ENCODE measurements at regions not wholly inside any gene's neighbourhood (a gene's known extent, or its start where the extent isn't known, plus 50 kb on each side); places are given as distances from the start of the nearest gene placed in this dataset.

DNA sequence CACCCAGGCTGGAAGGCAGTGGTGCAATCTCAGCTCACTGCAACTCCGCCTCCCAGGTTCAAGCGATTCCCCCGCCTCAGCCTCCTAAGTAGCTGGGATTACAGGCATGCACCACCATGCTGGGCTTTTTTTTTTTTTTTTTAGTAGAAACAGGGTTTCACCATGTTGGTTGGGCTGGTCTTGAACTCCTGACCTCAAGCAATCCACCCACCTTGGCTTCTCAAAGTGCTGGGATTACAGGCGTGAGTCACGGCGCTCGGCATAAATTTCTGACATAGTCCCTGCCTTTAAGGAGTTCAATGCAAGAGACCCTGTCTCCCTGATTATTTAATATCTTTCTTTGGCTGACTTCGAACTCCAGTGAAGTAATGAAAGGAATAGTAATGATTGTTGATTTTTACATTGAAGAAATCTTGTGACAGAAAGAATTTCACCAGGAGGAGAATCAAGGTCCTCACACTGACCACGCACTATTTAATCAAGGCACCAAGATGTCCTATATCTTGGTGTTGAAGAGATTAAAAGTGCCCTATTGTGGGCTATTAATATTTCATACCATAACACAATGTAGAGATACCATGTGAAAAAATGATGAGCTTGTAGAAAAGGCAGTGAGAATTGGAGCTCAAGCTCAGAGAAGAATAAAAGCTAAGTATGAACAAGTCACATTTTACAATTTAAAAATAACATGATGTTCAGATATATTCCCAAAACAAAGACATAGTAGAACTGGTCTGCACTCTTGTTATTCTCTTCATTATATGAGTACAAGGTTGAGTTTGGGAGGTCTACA, 71.6 kb upstream of the BLID start:
- intact Hi-C loops (cut with DNase I; ENCODE audit: low total_unique reads): no loop called here
- H3K4me3 ChIP-seq: no peak overlapping the region
- no peak for DNase-seq
- no peaks in the 10 kb centered on the region for H3K27me3 ChIP-seq
- TF ChIP-seq CTCF (IDR thresholded peaks at IDR 0.05): no peak
- H3K27ac ChIP-seq: peak overlapping the region; percentile 58 to 71
- peaks cover 0 to 11% (median 5%) of the 10 kb centered on the region in 3 donors for H3K36me3 ChIP-seq
- peaks cover 0 to 17% (median 7%) of the 10 kb centered on the region in 3 donors for H3K9me3 ChIP-seq
- H3K4me1 ChIP-seq: peaks cover 0 to 54% (median 14%) of the 10 kb centered on the region in 4 donors

DNA sequence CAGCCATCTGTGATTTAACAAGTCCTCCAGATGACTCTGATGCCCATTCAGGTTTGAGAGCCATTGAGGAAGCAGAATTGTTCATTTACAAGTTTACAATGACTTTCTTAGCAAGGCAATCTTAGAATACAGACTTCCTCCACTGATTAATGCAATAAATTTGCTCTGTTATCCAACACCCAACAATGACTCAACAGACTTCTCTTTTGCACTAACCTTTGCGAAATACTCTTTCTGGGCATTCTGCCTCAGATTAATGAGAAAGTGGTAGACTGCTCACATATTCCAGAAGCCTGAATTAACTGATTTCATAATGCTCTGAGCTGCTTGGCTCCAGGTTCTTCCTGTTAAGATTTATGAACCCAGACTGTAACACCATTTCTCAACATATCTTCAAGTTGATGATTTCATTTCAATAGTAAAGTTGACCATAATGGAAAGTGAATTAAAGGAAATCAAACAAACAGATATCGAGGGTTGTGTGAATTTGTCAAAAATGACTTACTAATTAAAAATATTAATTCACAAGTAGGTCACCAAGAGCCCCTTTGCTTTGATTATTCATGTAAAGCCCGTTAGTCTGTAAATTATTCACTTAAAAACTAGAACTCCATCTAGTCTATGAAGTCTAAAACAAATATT, 70.5 kb upstream of the BLID start:
- no peak overlapping the region for H3K4me3 ChIP-seq
- H3K27me3 ChIP-seq: no peaks in the 10 kb centered on the region
- no peak for TF ChIP-seq CTCF (IDR thresholded peaks at IDR 0.05)
- H3K4me1 ChIP-seq: peaks cover 0 to 50% (median 14%) of the 10 kb centered on the region in 4 donors
- peak in 1 of 2 donors; percentile 24 for DNase-seq
- H3K27ac ChIP-seq: peak overlapping the region in 1 of 2 donors; percentile 17
- intact Hi-C loops (cut with DNase I; ENCODE audit: low total_unique reads): no loop called here
- peaks cover 0 to 11% (median 5%) of the 10 kb centered on the region in 3 donors for H3K36me3 ChIP-seq
- peaks cover 0 to 17% (median 7%) of the 10 kb centered on the region in 3 donors for H3K9me3 ChIP-seq

DNA sequence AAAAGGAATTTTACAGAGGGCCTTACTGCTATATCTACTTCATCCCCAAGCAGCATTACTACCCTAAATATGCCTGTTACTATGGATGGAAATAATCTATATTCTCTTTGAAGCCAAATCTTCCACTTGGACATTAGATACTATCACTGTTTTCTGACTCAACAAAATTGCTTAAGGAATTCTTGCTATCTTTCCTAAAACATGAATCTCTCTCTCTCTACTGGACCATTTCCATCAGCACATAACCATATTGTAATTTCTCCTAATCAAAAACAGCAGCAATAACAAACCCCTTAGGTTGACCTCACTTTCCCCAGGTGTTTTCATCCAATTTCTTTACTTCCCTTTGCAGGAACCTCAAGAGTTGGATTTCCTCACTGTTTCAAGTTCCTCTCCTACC, 67.9 kb upstream of the BLID start:
- Histone ChIP-seq H3K27ac (no peak overlapping the region), H3K4me1 (peaks cover 3 to 52% (median 21%) of the 10 kb centered on the region in 4 donors), H3K27me3 (no peaks in the 10 kb centered on the region), H3K36me3 (peaks cover 0 to 11% (median 5%) of the 10 kb centered on the region in 3 donors), H3K4me3 (no peak overlapping the region), H3K9me3 (peaks cover 0 to 17% (median 7%) of the 10 kb centered on the region in 3 donors)
- intact Hi-C loops (cut with DNase I; ENCODE audit: low total_unique reads): no loop called here
- TF ChIP-seq CTCF (IDR thresholded peaks at IDR 0.05): no peak
- DNase-seq: no peak

DNA sequence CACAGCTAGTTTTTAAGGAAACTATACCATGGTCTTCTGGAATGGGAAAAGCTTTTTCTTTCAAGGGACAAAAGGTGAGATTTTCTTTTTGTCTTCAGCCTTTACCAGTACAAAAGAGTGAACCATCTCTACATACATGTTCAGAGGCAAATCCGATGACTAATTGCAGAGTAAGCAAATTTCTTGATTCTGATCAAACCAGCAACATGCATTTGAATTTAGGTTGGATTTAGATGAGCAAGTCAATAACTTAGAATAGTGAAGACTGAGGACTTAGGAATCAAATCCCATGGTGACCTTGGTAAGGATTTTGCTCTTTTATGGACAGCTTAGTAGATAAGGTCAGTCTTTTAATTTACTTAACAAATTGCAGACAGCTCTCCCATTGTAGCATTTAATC, 65.9 kb upstream of the BLID start:
- Histone ChIP-seq H3K27ac (peak overlapping the region; percentile 54 to 67), H3K4me3 (no peak overlapping the region), H3K36me3 (peaks cover 0 to 11% (median 5%) of the 10 kb centered on the region in 3 donors), H3K27me3 (no peaks in the 10 kb centered on the region), H3K4me1 (peaks cover 3 to 54% (median 23%) of the 10 kb centered on the region in 4 donors), H3K9me3 (peaks cover 0 to 17% (median 7%) of the 10 kb centered on the region in 3 donors)
- no peak for TF ChIP-seq CTCF (IDR thresholded peaks at IDR 0.05)
- DNase-seq: no peak
- intact Hi-C loops (cut with DNase I; ENCODE audit: low total_unique reads): no loop called here

- Histone ChIP-seq H3K4me1 (peaks cover 3 to 57% (median 22%) of the 10 kb centered on the region in 4 donors), H3K36me3 (peaks cover 0 to 11% (median 5%) of the 10 kb centered on the region in 3 donors), H3K4me3 (no peak overlapping the region), H3K27ac (peak overlapping the region; percentile 54 to 67), H3K27me3 (no peaks in the 10 kb centered on the region), H3K9me3 (peaks cover 0 to 17% (median 7%) of the 10 kb centered on the region in 3 donors)
- no peak for DNase-seq
- intact Hi-C loops (cut with DNase I; ENCODE audit: low total_unique reads): no loop called here
- no peak for TF ChIP-seq CTCF (IDR thresholded peaks at IDR 0.05)
Observed at GRCh38 chr11:122181372-122181771, 65.4 kb upstream of the BLID start.

All from tibial artery (tissue), 4 donors.